ENCODE measurements at regions not wholly inside any gene's neighbourhood (a gene's known extent, or its start where the extent isn't known, plus 50 kb on each side); places are given as distances from the start of the nearest gene placed in this dataset.

- TF ChIP-seq CTCF (IDR thresholded peaks at IDR 0.05) (no peak), POLR2A (IDR thresholded peaks at IDR 0.05) (no peak)
Observed at GRCh38 chr4:116320859-116321258, 764.5 kb downstream of the TRAM1L1 start.
